Neural progenitor cell (in vitro differentiated cells): ENCODE measurements at regions not wholly inside any gene's neighbourhood (a gene's known extent, or its start where the extent isn't known, plus 50 kb on each side); places are given as distances from the start of the nearest gene placed in this dataset.

ENCODE experiments used
- CTCF ChIP-seq: fragments of 200-600 bp; sonication (generic); IDR thresholded peaks from 2 replicates; pipeline ENCODE4 v1.5.1; 2017; ENCODE audit warnings: antibody characterized with exemption, mild to moderate bottlenecking
- EZH2 ChIP-seq: fragments of 200-600 bp; sonication (generic); IDR thresholded peaks from 2 replicates; pipeline ENCODE4 v1.6.1; 2017; ENCODE audit warnings: antibody characterized with exemption, mild to moderate bottlenecking, moderate library complexity

- TF ChIP-seq CTCF (no peak), EZH2 (no peak)
Measured at GRCh38 chr4:97394653-97395052, 748.6 kb downstream of the STPG2 start.
